H9 (cell line): ENCODE measurements at regions not wholly inside any gene's neighbourhood (a gene's known extent, or its start where the extent isn't known, plus 50 kb on each side); places are given as distances from the start of the nearest gene placed in this dataset.
"Not testable (repeated sequence)": the region's sequence is repeated elsewhere in the genome, so short reads cannot be mapped to it uniquely, and the experiment has no call there.

Experiments used
- DNase-seq: peaks from one replicate; pipeline ENCODE4 v3.0.0-alpha.2; 2017
- H2AFZ ChIP-seq: one replicate; pipeline ENCODE4 v1.6.1; 2013; ENCODE audit warnings: mild to moderate bottlenecking, low read length, control low read depth, moderate library complexity
- H2AK5ac ChIP-seq: 2 replicates; pipeline ENCODE4 v1.6.1; 2013; ENCODE audit warnings: low read length, control low read depth, mixed read lengths; ENCODE audit not compliant: insufficient read length
- H2BK120ac ChIP-seq: one replicate; pipeline ENCODE4 v1.6.1; 2013; ENCODE audit warnings: low read depth, mild to moderate bottlenecking, low read length, control low read depth, inconsistent platforms; ENCODE audit not compliant: poor library complexity, severe bottlenecking
- H2BK12ac ChIP-seq: 2 replicates; pipeline ENCODE4 v1.6.1; 2013; ENCODE audit warnings: low read length, control low read depth, mixed read lengths, low read depth; ENCODE audit not compliant: insufficient read length
- H2BK15ac ChIP-seq: 2 replicates; pipeline ENCODE4 v1.6.1; 2013; ENCODE audit warnings: low read depth, low read length, control low read depth
- H2BK20ac ChIP-seq: one replicate; pipeline ENCODE4 v1.6.1; 2013; ENCODE audit warnings: low read depth, mild to moderate bottlenecking, low read length, control low read depth, inconsistent platforms; ENCODE audit not compliant: poor library complexity, severe bottlenecking
- H2BK5ac ChIP-seq: 2 replicates; pipeline ENCODE4 v1.6.1; 2013; ENCODE audit warnings: low read length, control low read depth, mixed read lengths; ENCODE audit not compliant: insufficient read length
- H3K14ac ChIP-seq: 2 replicates; pipeline ENCODE4 v1.6.1; 2013; ENCODE audit warnings: low read length, control low read depth; ENCODE audit not compliant: insufficient read depth
- H3K18ac ChIP-seq: 2 replicates; pipeline ENCODE4 v1.6.1; 2013; ENCODE audit warnings: low read depth, mild to moderate bottlenecking, mixed read lengths, low read length, control low read depth; ENCODE audit not compliant: insufficient read length
- H3K23ac ChIP-seq: 2 replicates; pipeline ENCODE4 v1.6.1; 2013; ENCODE audit warnings: low read length, control low read depth, mixed read lengths, low read depth; ENCODE audit not compliant: insufficient read length
- H3K23me2 ChIP-seq: 2 replicates; pipeline ENCODE4 v1.6.1; 2013; ENCODE audit warnings: low read depth, mild to moderate bottlenecking, mixed read lengths, low read length, control low read depth; ENCODE audit not compliant: insufficient read length, poor library complexity, severe bottlenecking
- H3K27ac ChIP-seq: 2 replicates; pipeline ENCODE4 v1.5.1; 2013; ENCODE audit warnings: low read length, control low read depth, mixed read lengths, low read depth; ENCODE audit not compliant: insufficient read length
- H3K27me3 ChIP-seq: 2 replicates; pipeline ENCODE4 v1.6.1; 2013; ENCODE audit warnings: low read length, control low read depth, inconsistent platforms; ENCODE audit not compliant: insufficient read depth
- H3K4ac ChIP-seq: 2 replicates; pipeline ENCODE4 v1.6.1; 2013; ENCODE audit warnings: low read depth, mild to moderate bottlenecking, control low read depth, inconsistent platforms, low read length, moderate library complexity
- H3K4me1 ChIP-seq: 2 replicates; pipeline ENCODE4 v1.6.1; 2013; ENCODE audit warnings: low read length, control low read depth, inconsistent platforms; ENCODE audit not compliant: insufficient read depth
- H3K4me2 ChIP-seq: 2 replicates; pipeline ENCODE4 v1.6.1; 2013; ENCODE audit warnings: low read length, control low read depth, mixed read lengths; ENCODE audit not compliant: insufficient read length, insufficient read depth
- H3K56ac ChIP-seq: 2 replicates; pipeline ENCODE4 v1.6.1; 2013; ENCODE audit warnings: low read depth, mild to moderate bottlenecking, mixed read lengths, low read length, control low read depth; ENCODE audit not compliant: insufficient read length
- H3K79me1 ChIP-seq: 2 replicates; pipeline ENCODE4 v1.6.1; 2013; ENCODE audit warnings: low read depth, mild to moderate bottlenecking, moderate library complexity, low read length, control low read depth, inconsistent platforms; ENCODE audit not compliant: insufficient read depth, poor library complexity, severe bottlenecking
- H3K79me2 ChIP-seq: 2 replicates; pipeline ENCODE4 v1.6.1; 2013; ENCODE audit warnings: low read length, control low read depth, inconsistent platforms; ENCODE audit not compliant: insufficient read depth
- H3K9ac ChIP-seq: 2 replicates; pipeline ENCODE4 v1.6.1; 2013; ENCODE audit warnings: low read length, control low read depth, mixed read lengths; ENCODE audit not compliant: insufficient read length; ENCODE audit errors: extremely low read depth
- H3K9me3 ChIP-seq: one replicate; pipeline ENCODE4 v1.6.1; 2013; ENCODE audit warnings: low read depth, low read length, inconsistent platforms; ENCODE audit not compliant: control insufficient read depth
- H3T11ph ChIP-seq: one replicate; pipeline ENCODE4 v1.6.1; 2013; ENCODE audit warnings: mild to moderate bottlenecking, low read length, control low read depth, inconsistent platforms
- H4K20me1 ChIP-seq: one replicate; pipeline ENCODE4 v1.6.1; 2013; ENCODE audit not compliant: control insufficient read depth, insufficient read length, insufficient read depth
- H4K5ac ChIP-seq: 2 replicates; pipeline ENCODE4 v1.6.1; 2013; ENCODE audit warnings: low read depth, mild to moderate bottlenecking, mixed read lengths, low read length, control low read depth; ENCODE audit not compliant: insufficient read length
- H4K8ac ChIP-seq: replicated peaks from 2 replicates; pipeline ENCODE4 v1.6.1; 2013; ENCODE audit warnings: low read length, control low read depth, mixed read lengths, low read depth; ENCODE audit not compliant: insufficient read length
- H4K91ac ChIP-seq: 2 replicates; pipeline ENCODE4 v1.6.1; 2013; ENCODE audit warnings: low read depth, mild to moderate bottlenecking, moderate library complexity, mixed read lengths, low read length, control low read depth; ENCODE audit not compliant: insufficient read length
- H3K27ac Mint-ChIP-seq, 3 experiments: 2 replicates in 2 of 3; 3 replicates in 1 of 3; pipeline ENCODE4 v1.8.0; 2020 to 2021; ENCODE audit warnings: mixed read lengths in 3 of 3, mild to moderate bottlenecking in 1 of 3, moderate library complexity in 1 of 3
- H3K27me3 Mint-ChIP-seq: 2 replicates; pipeline ENCODE4 v1.8.0; 2021; ENCODE audit warnings: low read depth, mild to moderate bottlenecking, moderate library complexity, mixed read lengths
- H3K36me3 Mint-ChIP-seq, 3 experiments: 2 replicates in 2 of 3; 3 replicates in 1 of 3; pipeline ENCODE4 v1.8.0; 2020 to 2021; ENCODE audit warnings: low read depth in 3 of 3, mixed read lengths in 3 of 3; ENCODE audit not compliant: insufficient read depth in 1 of 3
- H3K4me1 Mint-ChIP-seq, 2 experiments: 2 replicates each; pipeline ENCODE4 v1.8.0; 2020; ENCODE audit warnings: mixed read lengths in 2 of 2
- H3K4me3 Mint-ChIP-seq, 2 experiments: 2 replicates in 1 of 2; 3 replicates in 1 of 2; pipeline ENCODE4 v1.8.0; 2020 to 2021; ENCODE audit warnings: mild to moderate bottlenecking in 2 of 2, mixed read lengths in 2 of 2, moderate library complexity in 1 of 2
- H3K9me3 Mint-ChIP-seq, 2 experiments: 2 replicates in 1 of 2; 3 replicates in 1 of 2; pipeline ENCODE4 v1.8.0; 2020; ENCODE audit warnings: mild to moderate bottlenecking in 2 of 2, mixed read lengths in 2 of 2, moderate library complexity in 1 of 2
- CTCF ChIP-seq: fragments of 200-600 bp; sonication (generic); conservative IDR thresholded peaks from 3 replicates; pipeline ENCODE4 v1.8.0; 2021; ENCODE audit warnings: antibody characterized with exemption, mild to moderate bottlenecking
- WGBS: extraction: QIAGEN DNeasy Blood & Tissue Kit; methylation state at CpG from one replicate; pipeline ENCODE4 v1.1.7; 2013; ENCODE audit warnings: missing lambda C conversion rate, low lambda C conversion rate, mixed read lengths; ENCODE audit not compliant: insufficient read length; ENCODE audit errors: extremely low coverage; 5-methylcytosine and 5-hydroxymethylcytosine counted together

- Histone ChIP-seq H3K27me3 (no peaks in the 10 kb centered on the region), H3K4ac (no peak overlapping the region), H2BK15ac (no peak overlapping the region), H3K23me2 (no peaks in the 10 kb centered on the region), H2AFZ (no peak overlapping the region), H2BK5ac (no peak overlapping the region), H2AK5ac (no peak overlapping the region), H2BK20ac (no peak overlapping the region), H3K23ac (no peak overlapping the region), H2BK12ac (no peak overlapping the region), H4K20me1 (no peaks in the 10 kb centered on the region), H3K18ac (no peak overlapping the region), H3K4me2 (no peak overlapping the region), H3K79me1 (no peaks in the 10 kb centered on the region), H3K4me1 (no peaks in the 10 kb centered on the region), H3K9me3 (no peaks in the 10 kb centered on the region), H2BK120ac (no peak overlapping the region), H3K27ac (no peak overlapping the region), H4K5ac (no peak overlapping the region), H3K79me2 (no peaks in the 10 kb centered on the region), H4K91ac (no peak overlapping the region), H3K9ac (no peak overlapping the region), H3T11ph (no peak overlapping the region), H3K56ac (no peak overlapping the region), H3K14ac (no peak overlapping the region; the same call in 1 of the 2 replicates), H4K8ac (no peak overlapping the region)
- Mint-ChIP-seq H3K27me3 (peaks cover 4% of the 10 kb centered on the region), H3K4me1 (peaks cover 0 to 2% of the 10 kb centered on the region in 2 experiments; a peak in 1 of 4 replicates), H3K4me3 (no peak overlapping the region), H3K36me3 (peaks cover 0 to 3% (median 0%) of the 10 kb centered on the region in 3 experiments; a peak in 2 of 7 replicates), H3K27ac (peak overlapping the region in 1 of 3 experiments; percentile 28; a peak in 1 of 7 replicates), H3K9me3 (no peaks in the 10 kb centered on the region)
- DNase-seq: no peak
- WGBS: no CpG with 5 or more reads among the region's 6 CpGs
- TF ChIP-seq CTCF: no peak
These were observed 201.3 kb upstream of the MOCS1 start for GRCh38 chr6:40135491-40136072.

- H4K20me1 ChIP-seq, H3K79me1 ChIP-seq, H3K4me1 Mint-ChIP-seq, H3K27me3 ChIP-seq, H3K4me1 ChIP-seq, H2BK15ac ChIP-seq, H3K23ac ChIP-seq, H3K9me3 Mint-ChIP-seq, H2BK5ac ChIP-seq, H3K14ac ChIP-seq, H3K9ac ChIP-seq, H3K27ac ChIP-seq, H3K23me2 ChIP-seq, H3K18ac ChIP-seq, H2BK120ac ChIP-seq, DNase-seq, H3K36me3 Mint-ChIP-seq, H3K4me2 ChIP-seq, H3K9me3 ChIP-seq, H4K91ac ChIP-seq, H2AK5ac ChIP-seq, H2BK20ac ChIP-seq, H4K5ac ChIP-seq, H2AFZ ChIP-seq, H3K4ac ChIP-seq, H2BK12ac ChIP-seq, H3K27me3 Mint-ChIP-seq, H3K4me3 Mint-ChIP-seq, H3K56ac ChIP-seq, H3K27ac Mint-ChIP-seq, H3K79me2 ChIP-seq, H3T11ph ChIP-seq, H4K8ac ChIP-seq: not testable (repeated sequence)
- no CpG with 5 or more reads among the region's 20 CpGs for WGBS
These were observed 199.7 kb upstream of the MOCS1 start for GRCh38 chr6:40133981-40134380.
